ENCODE measurements at regions not wholly inside any gene's neighbourhood (a gene's known extent, or its start where the extent isn't known, plus 50 kb on each side); places are given as distances from the start of the nearest gene placed in this dataset.

DNA sequence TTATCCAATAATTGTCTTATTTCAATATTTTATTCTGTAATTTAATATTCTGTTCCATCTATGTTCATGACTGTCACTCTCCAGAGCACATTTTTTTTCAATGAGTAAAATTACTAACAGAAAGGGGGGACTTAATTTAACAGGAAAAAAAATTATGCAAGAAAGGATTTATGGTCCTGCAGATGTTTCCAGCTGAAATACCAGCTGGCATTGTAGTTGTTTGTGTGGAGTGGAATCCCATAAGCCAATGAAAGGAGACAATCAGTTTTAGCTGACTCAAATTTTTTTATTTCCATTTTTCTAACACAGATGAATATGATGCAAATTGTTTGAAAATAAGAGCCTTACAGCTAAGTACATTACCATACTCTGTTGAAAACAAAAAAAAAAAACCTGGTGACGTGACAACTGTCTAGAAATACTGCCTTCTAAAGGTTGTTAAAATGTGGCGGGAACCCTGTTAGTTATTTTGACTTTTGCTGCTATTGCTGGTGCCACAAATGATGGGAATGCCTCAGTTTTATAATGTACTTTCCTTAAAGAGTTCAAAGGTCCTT lies 389.1 kb downstream of the ETS1 start:
- H3K4me1 ChIP-seq (ENCODE audit: control insufficient read depth in 1 of 2, insufficient read depth in 2 of 2, low read length in 2 of 2) = no peaks in the 10 kb centered on the region
- H3K27me3 ChIP-seq (ENCODE audit: low read depth, low read length) = no peaks in the 10 kb centered on the region
- H3K9me3 ChIP-seq (ENCODE audit: control insufficient read depth in 1 of 2, low read length in 2 of 2) = no peaks in the 10 kb centered on the region
- no peak overlapping the region for H3K4me3 ChIP-seq (ENCODE audit: low read depth in 1 of 2, low read length in 2 of 2)
- H3K27ac ChIP-seq (ENCODE audit: low read length) = no peak overlapping the region
- no peaks in the 10 kb centered on the region for H3K36me3 ChIP-seq (ENCODE audit: control insufficient read depth in 1 of 2, insufficient read depth in 2 of 2, low read length in 2 of 2)

DNA sequence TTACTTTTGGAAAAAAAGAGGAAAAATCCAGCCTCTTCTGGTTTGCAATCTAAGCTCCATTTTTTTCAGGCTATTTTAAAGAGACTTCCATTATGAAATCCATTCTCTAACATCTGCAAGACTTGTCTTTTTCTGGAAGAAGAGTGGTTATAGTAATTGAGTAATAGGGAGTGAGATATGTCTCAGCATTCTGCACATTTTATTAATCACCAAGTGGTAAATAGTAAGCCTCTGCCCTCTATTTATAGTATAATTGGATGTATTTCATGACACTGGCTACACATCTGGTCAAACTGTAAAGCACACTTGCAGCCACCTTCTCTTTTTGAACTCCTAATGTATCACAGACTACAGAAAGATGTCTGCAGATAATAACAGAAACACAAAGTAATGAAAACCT lies 391.1 kb downstream of the ETS1 start:
- Histone ChIP-seq H3K27me3 (ENCODE audit: low read depth, low read length) (no peaks in the 10 kb centered on the region), H3K9me3 (ENCODE audit: control insufficient read depth in 1 of 2, low read length in 2 of 2) (no peaks in the 10 kb centered on the region), H3K27ac (ENCODE audit: low read length) (no peak overlapping the region), H3K4me3 (ENCODE audit: low read depth in 1 of 2, low read length in 2 of 2) (no peak overlapping the region), H3K4me1 (ENCODE audit: control insufficient read depth in 1 of 2, insufficient read depth in 2 of 2, low read length in 2 of 2) (no peaks in the 10 kb centered on the region), H3K36me3 (ENCODE audit: control insufficient read depth in 1 of 2, insufficient read depth in 2 of 2, low read length in 2 of 2) (no peaks in the 10 kb centered on the region)

DNA sequence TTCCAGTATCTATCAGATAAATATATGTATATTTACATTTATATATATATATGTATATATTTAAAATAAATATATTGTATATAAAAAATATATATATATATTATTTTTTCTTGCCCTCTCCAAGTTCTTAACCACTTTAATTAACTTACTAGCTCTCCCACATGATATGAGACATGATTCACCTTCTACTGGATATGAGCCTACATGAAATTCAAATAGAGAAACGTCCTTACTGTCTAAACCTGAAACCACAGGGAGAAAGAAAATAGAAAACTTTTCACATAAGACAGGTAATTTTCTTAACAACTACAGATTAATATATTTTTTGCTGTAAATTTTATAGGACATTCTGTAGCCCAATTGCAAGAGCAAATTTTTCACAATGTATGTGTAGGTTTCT lies 391.6 kb downstream of the ETS1 start:
- Histone ChIP-seq H3K9me3 (ENCODE audit: control insufficient read depth in 1 of 2, low read length in 2 of 2) (no peaks in the 10 kb centered on the region), H3K27ac (ENCODE audit: low read length) (no peak overlapping the region), H3K36me3 (ENCODE audit: control insufficient read depth in 1 of 2, insufficient read depth in 2 of 2, low read length in 2 of 2) (no peaks in the 10 kb centered on the region), H3K27me3 (ENCODE audit: low read depth, low read length) (no peaks in the 10 kb centered on the region), H3K4me3 (ENCODE audit: low read depth in 1 of 2, low read length in 2 of 2) (no peak overlapping the region), H3K4me1 (ENCODE audit: control insufficient read depth in 1 of 2, insufficient read depth in 2 of 2, low read length in 2 of 2) (no peaks in the 10 kb centered on the region)

DNA sequence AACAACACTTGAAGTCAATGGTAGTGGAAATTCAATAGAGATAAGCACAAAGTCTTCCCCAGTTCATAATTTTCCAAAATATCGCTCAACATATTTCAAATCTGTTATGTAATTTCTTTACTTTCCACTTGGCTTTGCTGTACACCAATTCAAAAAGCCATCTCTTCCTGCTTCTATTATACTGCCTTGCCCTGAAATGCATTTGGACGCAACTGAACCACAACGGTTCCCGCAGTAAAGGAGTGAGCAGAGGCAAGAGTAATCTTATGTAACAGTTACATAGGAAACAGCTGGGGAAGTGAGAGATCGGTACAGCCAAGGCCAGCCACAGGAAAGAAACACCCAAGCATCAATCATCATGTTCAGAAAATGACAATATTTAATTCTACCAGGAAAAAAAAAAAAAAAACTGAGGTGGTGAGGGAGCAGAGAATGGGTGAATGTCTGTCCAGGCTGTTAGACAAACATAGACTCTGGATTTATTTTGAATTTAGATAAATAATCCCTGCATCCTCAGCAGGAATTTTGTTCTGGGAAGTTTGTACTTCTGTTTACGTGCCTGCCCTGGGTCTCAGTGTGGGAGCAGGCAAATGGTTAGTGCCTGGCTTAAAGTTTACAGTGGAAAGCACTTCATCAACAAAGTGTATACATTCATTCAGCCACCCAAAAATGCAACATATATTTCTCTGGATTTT lies 392.2 kb downstream of the ETS1 start:
- H3K27me3 ChIP-seq (ENCODE audit: low read depth, low read length) = no peaks in the 10 kb centered on the region
- H3K27ac ChIP-seq (ENCODE audit: low read length) = no peak overlapping the region
- H3K36me3 ChIP-seq (ENCODE audit: control insufficient read depth in 1 of 2, insufficient read depth in 2 of 2, low read length in 2 of 2) = no peaks in the 10 kb centered on the region
- H3K4me1 ChIP-seq (ENCODE audit: control insufficient read depth in 1 of 2, insufficient read depth in 2 of 2, low read length in 2 of 2) = no peaks in the 10 kb centered on the region
- H3K4me3 ChIP-seq (ENCODE audit: low read depth in 1 of 2, low read length in 2 of 2) = no peak overlapping the region
- no peaks in the 10 kb centered on the region for H3K9me3 ChIP-seq (ENCODE audit: control insufficient read depth in 1 of 2, low read length in 2 of 2)

DNA sequence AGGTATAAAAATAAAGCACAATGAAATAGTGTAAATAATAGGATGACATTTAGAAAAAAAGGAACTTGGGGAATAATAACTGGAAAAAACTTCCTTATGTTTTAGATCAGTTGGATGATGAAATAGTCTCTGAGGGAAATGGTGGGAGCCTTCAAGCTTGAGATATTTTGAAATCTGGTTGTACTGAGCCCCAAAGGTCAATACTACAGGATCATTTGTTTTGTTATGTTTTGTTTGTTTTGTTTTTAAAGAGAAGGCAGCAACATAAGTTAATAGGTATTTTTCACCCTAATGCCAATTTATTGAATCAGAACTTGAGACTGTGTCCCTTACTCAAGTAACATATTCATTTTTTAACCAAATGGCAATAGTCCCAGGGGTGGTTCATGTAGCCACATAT lies 393.1 kb downstream of the ETS1 start:
- Histone ChIP-seq H3K4me3 (ENCODE audit: low read depth in 1 of 2, low read length in 2 of 2) (no peak overlapping the region), H3K36me3 (ENCODE audit: control insufficient read depth in 1 of 2, insufficient read depth in 2 of 2, low read length in 2 of 2) (no peaks in the 10 kb centered on the region), H3K27me3 (ENCODE audit: low read depth, low read length) (no peaks in the 10 kb centered on the region), H3K9me3 (ENCODE audit: control insufficient read depth in 1 of 2, low read length in 2 of 2) (no peaks in the 10 kb centered on the region), H3K27ac (ENCODE audit: low read length) (no peak overlapping the region), H3K4me1 (ENCODE audit: control insufficient read depth in 1 of 2, insufficient read depth in 2 of 2, low read length in 2 of 2) (no peaks in the 10 kb centered on the region)

DNA sequence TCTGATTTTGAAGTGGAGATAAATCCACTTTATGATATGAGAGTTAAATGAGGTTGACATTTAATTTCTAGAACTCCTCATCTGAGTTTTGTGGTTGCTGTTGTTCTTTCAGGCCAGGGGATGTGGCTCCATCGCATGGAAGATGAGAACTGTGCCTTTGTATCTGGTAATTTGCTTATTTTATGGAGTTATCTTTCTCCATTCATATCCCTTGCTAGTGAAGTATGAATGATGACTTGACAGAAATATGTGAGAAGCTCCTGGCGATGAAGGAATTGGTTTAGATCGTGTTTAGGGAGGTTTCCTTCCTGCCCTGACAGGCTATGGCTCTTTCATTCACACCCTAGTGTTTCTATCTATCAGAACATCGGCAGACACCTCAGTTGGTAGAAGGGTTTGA lies 393.7 kb downstream of the ETS1 start:
- no peaks in the 10 kb centered on the region for H3K27me3 ChIP-seq (ENCODE audit: low read depth, low read length)
- H3K36me3 ChIP-seq (ENCODE audit: control insufficient read depth in 1 of 2, insufficient read depth in 2 of 2, low read length in 2 of 2) = no peaks in the 10 kb centered on the region
- H3K9me3 ChIP-seq (ENCODE audit: control insufficient read depth in 1 of 2, low read length in 2 of 2) = no peaks in the 10 kb centered on the region
- H3K4me3 ChIP-seq (ENCODE audit: low read depth in 1 of 2, low read length in 2 of 2) = no peak overlapping the region
- no peak overlapping the region for H3K27ac ChIP-seq (ENCODE audit: low read length)
- no peaks in the 10 kb centered on the region for H3K4me1 ChIP-seq (ENCODE audit: control insufficient read depth in 1 of 2, insufficient read depth in 2 of 2, low read length in 2 of 2)

DNA sequence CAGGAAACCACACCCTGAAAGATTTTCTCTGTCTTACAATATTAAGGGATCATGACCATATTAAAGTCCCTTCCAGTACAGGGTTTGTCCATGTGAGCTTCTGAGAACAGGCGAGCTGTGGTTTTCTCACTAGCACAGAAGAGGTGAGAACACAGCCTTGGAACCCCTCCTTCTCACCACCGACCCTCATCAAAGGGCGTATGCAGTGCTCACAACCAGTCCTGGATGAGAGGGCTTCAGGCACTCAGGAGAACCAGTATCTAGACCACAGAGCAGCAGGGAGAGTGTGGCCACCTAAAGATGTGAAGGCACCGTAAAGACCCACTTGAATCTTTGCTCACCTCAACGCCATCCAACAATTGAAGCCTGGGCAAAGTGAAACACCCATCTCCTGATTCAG lies 397.0 kb downstream of the ETS1 start:
- Histone ChIP-seq H3K9me3 (ENCODE audit: control insufficient read depth in 1 of 2, low read length in 2 of 2) (no peaks in the 10 kb centered on the region), H3K27ac (ENCODE audit: low read length) (no peak overlapping the region), H3K27me3 (ENCODE audit: low read depth, low read length) (no peaks in the 10 kb centered on the region), H3K4me3 (ENCODE audit: low read depth in 1 of 2, low read length in 2 of 2) (no peak overlapping the region), H3K4me1 (ENCODE audit: control insufficient read depth in 1 of 2, insufficient read depth in 2 of 2, low read length in 2 of 2) (no peaks in the 10 kb centered on the region), H3K36me3 (ENCODE audit: control insufficient read depth in 1 of 2, insufficient read depth in 2 of 2, low read length in 2 of 2) (no peaks in the 10 kb centered on the region)

DNA sequence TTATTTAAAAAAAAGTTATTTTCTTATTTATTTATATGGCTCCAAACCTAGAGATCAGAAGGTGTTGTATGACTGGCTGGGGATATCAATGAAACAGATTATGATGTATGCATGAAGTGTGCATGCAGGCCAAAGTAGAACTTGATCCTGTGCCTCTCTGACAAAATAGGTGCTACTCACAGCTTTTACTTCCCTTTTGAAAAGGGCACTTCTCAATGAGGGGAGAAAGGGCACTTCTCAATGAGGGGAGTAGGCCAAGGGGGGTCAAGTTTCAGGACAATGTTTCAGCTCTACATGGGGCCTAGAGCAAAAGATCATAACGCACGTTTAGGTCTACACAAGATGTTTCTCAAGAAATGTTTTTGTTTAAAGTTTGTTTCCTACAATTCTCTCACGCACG lies 397.5 kb downstream of the ETS1 start:
- H3K36me3 ChIP-seq (ENCODE audit: control insufficient read depth in 1 of 2, insufficient read depth in 2 of 2, low read length in 2 of 2) = no peaks in the 10 kb centered on the region
- H3K27me3 ChIP-seq (ENCODE audit: low read depth, low read length) = no peaks in the 10 kb centered on the region
- H3K4me3 ChIP-seq (ENCODE audit: low read depth in 1 of 2, low read length in 2 of 2) = no peak overlapping the region
- no peak overlapping the region for H3K27ac ChIP-seq (ENCODE audit: low read length)
- no peaks in the 10 kb centered on the region for H3K4me1 ChIP-seq (ENCODE audit: control insufficient read depth in 1 of 2, insufficient read depth in 2 of 2, low read length in 2 of 2)
- no peaks in the 10 kb centered on the region for H3K9me3 ChIP-seq (ENCODE audit: control insufficient read depth in 1 of 2, low read length in 2 of 2)

DNA sequence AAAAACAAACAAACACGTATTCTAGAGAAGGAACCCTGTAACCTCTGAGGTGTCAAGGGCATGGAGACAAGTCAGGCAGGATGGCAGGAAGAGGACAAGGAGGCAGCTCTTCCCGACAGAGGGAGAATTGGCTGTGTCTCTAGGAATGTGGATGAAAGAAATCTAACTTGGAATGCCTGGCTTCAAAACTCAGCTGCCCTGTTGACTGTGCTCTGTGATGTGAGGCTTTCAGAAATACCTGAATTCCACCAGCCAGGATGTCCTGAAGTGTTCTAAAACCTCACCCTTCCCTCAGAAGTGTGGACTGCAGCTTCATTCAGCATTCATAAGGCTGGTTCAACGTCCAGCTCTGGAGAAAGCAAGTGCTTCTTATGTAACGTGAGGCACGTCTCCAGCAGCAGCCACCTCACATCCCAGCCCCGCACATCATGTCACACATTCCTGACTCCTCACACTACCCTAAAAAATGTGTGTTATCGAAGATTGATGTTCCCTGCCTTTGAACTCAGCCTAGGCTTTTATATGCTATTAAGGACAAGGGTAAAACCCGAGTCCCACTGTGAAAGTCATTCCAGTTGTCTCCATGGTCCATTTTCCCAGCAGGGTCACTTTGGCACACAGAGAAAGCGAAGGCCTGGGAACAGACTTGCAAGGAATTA lies 398.9 kb downstream of the ETS1 start:
- Histone ChIP-seq H3K9me3 (ENCODE audit: control insufficient read depth in 1 of 2, low read length in 2 of 2) (no peaks in the 10 kb centered on the region), H3K27ac (ENCODE audit: low read length) (no peak overlapping the region), H3K36me3 (ENCODE audit: control insufficient read depth in 1 of 2, insufficient read depth in 2 of 2, low read length in 2 of 2) (no peaks in the 10 kb centered on the region), H3K27me3 (ENCODE audit: low read depth, low read length) (no peaks in the 10 kb centered on the region), H3K4me1 (ENCODE audit: control insufficient read depth in 1 of 2, insufficient read depth in 2 of 2, low read length in 2 of 2) (no peaks in the 10 kb centered on the region), H3K4me3 (ENCODE audit: low read depth in 1 of 2, low read length in 2 of 2) (no peak overlapping the region)

DNA sequence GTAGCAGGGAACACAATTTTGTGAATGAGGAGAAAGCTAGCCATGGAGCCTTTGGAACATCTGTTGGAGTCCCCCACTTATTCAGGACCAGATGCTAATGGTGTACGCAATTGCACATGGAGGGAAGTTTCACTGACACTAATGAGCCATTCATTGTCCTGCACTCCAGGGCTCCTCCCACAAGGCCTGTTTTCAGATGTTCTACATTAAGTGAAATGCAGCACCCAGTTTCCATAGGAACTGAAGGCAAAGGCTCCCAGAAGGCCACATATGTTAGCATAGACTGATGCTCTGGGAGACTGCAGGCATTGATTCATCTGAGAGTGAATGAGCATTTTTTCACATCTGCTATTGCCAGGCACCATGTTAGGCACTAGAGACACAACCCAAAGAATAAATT lies 399.5 kb downstream of the ETS1 start:
- no peaks in the 10 kb centered on the region for H3K9me3 ChIP-seq (ENCODE audit: control insufficient read depth in 1 of 2, low read length in 2 of 2)
- no peak overlapping the region for H3K27ac ChIP-seq (ENCODE audit: low read length)
- H3K27me3 ChIP-seq (ENCODE audit: low read depth, low read length) = no peaks in the 10 kb centered on the region
- no peaks in the 10 kb centered on the region for H3K4me1 ChIP-seq (ENCODE audit: control insufficient read depth in 1 of 2, insufficient read depth in 2 of 2, low read length in 2 of 2)
- H3K36me3 ChIP-seq (ENCODE audit: control insufficient read depth in 1 of 2, insufficient read depth in 2 of 2, low read length in 2 of 2) = no peaks in the 10 kb centered on the region
- no peak overlapping the region for H3K4me3 ChIP-seq (ENCODE audit: low read depth in 1 of 2, low read length in 2 of 2)

DNA sequence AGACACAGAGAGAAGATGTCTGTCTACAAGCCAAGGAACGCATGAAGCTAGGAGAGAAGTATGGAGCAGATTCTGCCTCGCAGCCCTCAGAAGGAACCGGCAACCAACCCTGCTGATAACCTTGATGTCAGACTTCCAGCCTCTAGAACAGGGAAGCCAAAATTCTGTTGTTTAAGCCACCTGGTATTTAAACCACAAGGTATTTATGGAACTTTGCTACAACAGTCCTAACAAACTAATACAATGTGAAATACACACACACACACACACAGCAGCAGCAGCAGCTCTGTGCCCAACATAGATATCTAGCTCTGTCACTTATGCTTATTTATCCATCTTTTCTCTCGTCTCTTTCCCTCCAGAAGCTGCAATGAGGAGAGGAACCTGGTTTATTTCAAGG lies 400.0 kb downstream of the ETS1 start:
- no peaks in the 10 kb centered on the region for H3K9me3 ChIP-seq (ENCODE audit: control insufficient read depth in 1 of 2, low read length in 2 of 2)
- H3K27ac ChIP-seq (ENCODE audit: low read length) = no peak overlapping the region
- no peaks in the 10 kb centered on the region for H3K27me3 ChIP-seq (ENCODE audit: low read depth, low read length)
- H3K4me1 ChIP-seq (ENCODE audit: control insufficient read depth in 1 of 2, insufficient read depth in 2 of 2, low read length in 2 of 2) = no peaks in the 10 kb centered on the region
- no peaks in the 10 kb centered on the region for H3K36me3 ChIP-seq (ENCODE audit: control insufficient read depth in 1 of 2, insufficient read depth in 2 of 2, low read length in 2 of 2)
- no peak overlapping the region for H3K4me3 ChIP-seq (ENCODE audit: low read depth in 1 of 2, low read length in 2 of 2)

DNA sequence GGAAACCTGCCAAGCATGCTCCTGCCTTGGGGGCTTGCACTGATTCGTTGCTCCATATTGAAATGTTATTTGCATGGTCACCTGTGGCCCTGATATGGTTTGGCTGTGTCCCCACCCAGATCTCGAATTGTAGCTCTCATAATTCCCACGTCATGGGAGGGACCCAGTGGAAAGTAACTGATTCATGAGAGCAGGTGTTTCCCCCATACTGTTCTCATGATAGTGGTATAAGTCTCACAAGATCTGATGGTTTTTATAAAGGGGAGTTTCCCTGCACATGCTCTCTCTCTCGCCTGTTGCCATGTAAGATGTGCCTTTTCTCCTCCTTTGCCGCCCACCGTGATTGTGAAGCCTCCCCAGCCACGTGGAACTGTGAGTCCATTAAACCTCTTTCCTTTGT lies 402.4 kb downstream of the ETS1 start:
- H3K4me1 ChIP-seq (ENCODE audit: control insufficient read depth in 1 of 2, insufficient read depth in 2 of 2, low read length in 2 of 2) = no peaks in the 10 kb centered on the region
- no peak overlapping the region for H3K4me3 ChIP-seq (ENCODE audit: low read depth in 1 of 2, low read length in 2 of 2)
- no peaks in the 10 kb centered on the region for H3K9me3 ChIP-seq (ENCODE audit: control insufficient read depth in 1 of 2, low read length in 2 of 2)
- no peak overlapping the region for H3K27ac ChIP-seq (ENCODE audit: low read length)
- no peaks in the 10 kb centered on the region for H3K36me3 ChIP-seq (ENCODE audit: control insufficient read depth in 1 of 2, insufficient read depth in 2 of 2, low read length in 2 of 2)
- H3K27me3 ChIP-seq (ENCODE audit: low read depth, low read length) = no peaks in the 10 kb centered on the region
